ENCODE measurements at regions not wholly inside any gene's neighbourhood (a gene's known extent, or its start where the extent isn't known, plus 50 kb on each side); places are given as distances from the start of the nearest gene placed in this dataset.

GRCh38 chr11:112539741-112540140 lies 279.1 kb upstream of the PLET1 start:
- DNase-seq (ENCODE audit: low read depth), result no peak

GRCh38 chr11:112540261-112540660 lies 279.6 kb upstream of the PLET1 start:
- no peak for DNase-seq (ENCODE audit: low read depth)

- DNase-seq (ENCODE audit: low read depth), result no peak
Measured at GRCh38 chr11:112541140-112542046, 280.7 kb upstream of the PLET1 start.

- DNase-seq (ENCODE audit: low read depth), result no peak
Measured at GRCh38 chr11:112542479-112542878, 281.8 kb upstream of the PLET1 start.

GRCh38 chr11:112543390-112543789 lies 282.7 kb upstream of the PLET1 start:
- no peak for DNase-seq (ENCODE audit: low read depth)

- no peak for DNase-seq (ENCODE audit: low read depth)
Measured at GRCh38 chr11:112548641-112549040, 288.0 kb upstream of the PLET1 start.

- DNase-seq (ENCODE audit: low read depth), result no peak
Measured at GRCh38 chr11:112553205-112553731, 292.6 kb upstream of the PLET1 start.

- no peak for DNase-seq (ENCODE audit: low read depth)
Measured at GRCh38 chr11:112554586-112554985, 293.9 kb upstream of the PLET1 start.

GRCh38 chr11:112555491-112556364 lies 295.1 kb upstream of the PLET1 start:
- peak; percentile 53 for DNase-seq (ENCODE audit: low read depth)

- no peak for DNase-seq (ENCODE audit: low read depth)
Measured at GRCh38 chr11:112558691-112559090, 298.0 kb upstream of the PLET1 start.

- no peak for DNase-seq (ENCODE audit: low read depth)
Measured at GRCh38 chr11:112563808-112564207, 303.1 kb upstream of the PLET1 start.

GRCh38 chr11:112564228-112564955 lies 303.7 kb upstream of the PLET1 start:
- DNase-seq (ENCODE audit: low read depth), result no peak

- DNase-seq (ENCODE audit: low read depth), result no peak
Measured at GRCh38 chr11:112565551-112565950, 304.9 kb upstream of the PLET1 start.

- DNase-seq (ENCODE audit: low read depth), result no peak
Measured at GRCh38 chr11:112566124-112566523, 305.5 kb upstream of the PLET1 start.

GRCh38 chr11:112570333-112570732 lies 309.7 kb upstream of the PLET1 start:
- no peak for DNase-seq (ENCODE audit: low read depth)

GRCh38 chr11:112579282-112579681 lies 318.6 kb upstream of the PLET1 start:
- no peak for DNase-seq (ENCODE audit: low read depth)

- DNase-seq (ENCODE audit: low read depth), result no peak
Measured at GRCh38 chr11:112580864-112581263, 320.2 kb upstream of the PLET1 start.

- no peak for DNase-seq (ENCODE audit: low read depth)
Measured at GRCh38 chr11:112581747-112582146, 321.1 kb upstream of the PLET1 start.

- DNase-seq (ENCODE audit: low read depth), result no peak
Measured at GRCh38 chr11:112582366-112582765, 321.7 kb upstream of the PLET1 start.

GRCh38 chr11:112583261-112583893 lies 322.7 kb upstream of the PLET1 start:
- no peak for DNase-seq (ENCODE audit: low read depth)

- no peak for DNase-seq (ENCODE audit: low read depth)
Measured at GRCh38 chr11:112584672-112585071, 324.0 kb upstream of the PLET1 start.

- DNase-seq (ENCODE audit: low read depth), result no peak
Measured at GRCh38 chr11:112587664-112588063, 327.0 kb upstream of the PLET1 start.

All from stimulated activated CD8-positive, alpha-beta memory T cell treated with anti-CD3 and anti-CD28 coated beads, Interleukin-15, amount 100 ng/mL, for 24 hours (primary cell).